ENCODE measurements at regions not wholly inside any gene's neighbourhood (a gene's known extent, or its start where the extent isn't known, plus 50 kb on each side); places are given as distances from the start of the nearest gene placed in this dataset.

GRCh38 chr13:106390367-106390766 is 145.1 kb downstream of the EFNB2 start:
- TF ChIP-seq CTCF (IDR thresholded peaks at IDR 0.05; ENCODE audit: control insufficient read depth, extremely low read depth, insufficient read depth) = no peak
- no peak overlapping the region for H3K4me3 ChIP-seq (ENCODE audit: low read depth, low read length)
- DNase-seq (ENCODE audit: low read depth) = peak; percentile 36

- no peak for TF ChIP-seq CTCF (IDR thresholded peaks at IDR 0.05; ENCODE audit: control insufficient read depth, extremely low read depth, insufficient read depth)
These were observed 149.8 kb downstream of the EFNB2 start for GRCh38 chr13:106385654-106386053.

GRCh38 chr13:106384516-106384915 is 150.9 kb downstream of the EFNB2 start:
- DNase-seq (ENCODE audit: low read depth) = no peak
- H3K4me3 ChIP-seq (ENCODE audit: low read depth, low read length) = no peak overlapping the region
- no peak for TF ChIP-seq CTCF (IDR thresholded peaks at IDR 0.05; ENCODE audit: control insufficient read depth, extremely low read depth, insufficient read depth)

More at GRCh38 chr13:106385654-106386053, 149.8 kb downstream of the EFNB2 start:
- no peak for DNase-seq (ENCODE audit: low read depth)
- no peak overlapping the region for H3K4me3 ChIP-seq (ENCODE audit: low read depth, low read length)

GRCh38 chr13:106383791-106384190 is 151.7 kb downstream of the EFNB2 start:
- no peak for DNase-seq (ENCODE audit: low read depth)
- TF ChIP-seq CTCF (IDR thresholded peaks at IDR 0.05; ENCODE audit: control insufficient read depth, extremely low read depth, insufficient read depth) = no peak
- no peak overlapping the region for H3K4me3 ChIP-seq (ENCODE audit: low read depth, low read length)

- H3K4me3 ChIP-seq (ENCODE audit: low read depth, low read length) = no peak overlapping the region
- TF ChIP-seq CTCF (IDR thresholded peaks at IDR 0.05; ENCODE audit: control insufficient read depth, extremely low read depth, insufficient read depth) = no peak
- no peak for DNase-seq (ENCODE audit: low read depth)
These were observed 152.9 kb downstream of the EFNB2 start for GRCh38 chr13:106382534-106382933.

GRCh38 chr13:106381091-106381490 is 154.4 kb downstream of the EFNB2 start:
- H3K4me3 ChIP-seq (ENCODE audit: low read depth, low read length) = no peak overlapping the region
- DNase-seq (ENCODE audit: low read depth) = no peak
- no peak for TF ChIP-seq CTCF (IDR thresholded peaks at IDR 0.05; ENCODE audit: control insufficient read depth, extremely low read depth, insufficient read depth)

GRCh38 chr13:106377931-106378662 is 157.4 kb downstream of the EFNB2 start:
- no peak for DNase-seq (ENCODE audit: low read depth)
- H3K4me3 ChIP-seq (ENCODE audit: low read depth, low read length) = no peak overlapping the region
- TF ChIP-seq CTCF (IDR thresholded peaks at IDR 0.05; ENCODE audit: control insufficient read depth, extremely low read depth, insufficient read depth) = 0 out of 2 replicates have a peak, but pooled peaks have one; percentile 2

All from LNCaP clone FGC (cell line).